ENCODE measurements at regions not wholly inside any gene's neighbourhood (a gene's known extent, or its start where the extent isn't known, plus 50 kb on each side); places are given as distances from the start of the nearest gene placed in this dataset.

- DNase-seq (ENCODE audit: low read depth) = no peak
- TF ChIP-seq CTCF (IDR thresholded peaks at IDR 0.05; ENCODE audit: insufficient read depth, low read depth, low read length) = no peak
Measured at GRCh38 chr5:67575087-67575486, 378.5 kb upstream of the CD180 start.

GRCh38 chr5:67561151-67561932 lies 364.7 kb upstream of the CD180 start:
- DNase-seq (ENCODE audit: low read depth) = no peak
- H3K4me3 ChIP-seq (ENCODE audit: low read depth, low read length) = no peak overlapping the region
- no peak for TF ChIP-seq CTCF (IDR thresholded peaks at IDR 0.05; ENCODE audit: insufficient read depth, low read depth, low read length)

More at GRCh38 chr5:67575087-67575486, 378.5 kb upstream of the CD180 start:
- no peak overlapping the region for H3K4me3 ChIP-seq (ENCODE audit: low read depth, low read length)

GRCh38 chr5:67552773-67553172 lies 356.2 kb upstream of the CD180 start:
- TF ChIP-seq CTCF (IDR thresholded peaks at IDR 0.05; ENCODE audit: insufficient read depth, low read depth, low read length) = no peak
- no peak for DNase-seq (ENCODE audit: low read depth)
- no peak overlapping the region for H3K4me3 ChIP-seq (ENCODE audit: low read depth, low read length)

- TF ChIP-seq CTCF (IDR thresholded peaks at IDR 0.05; ENCODE audit: insufficient read depth, low read depth, low read length) = no peak
- no peak for DNase-seq (ENCODE audit: low read depth)
- H3K4me3 ChIP-seq (ENCODE audit: low read depth, low read length) = no peak overlapping the region
Measured at GRCh38 chr5:67549947-67550346, 353.3 kb upstream of the CD180 start.

- DNase-seq (ENCODE audit: low read depth) = no peak
- TF ChIP-seq CTCF (IDR thresholded peaks at IDR 0.05; ENCODE audit: insufficient read depth, low read depth, low read length) = no peak
- H3K4me3 ChIP-seq (ENCODE audit: low read depth, low read length) = no peak overlapping the region
Measured at GRCh38 chr5:67549296-67549618, 352.7 kb upstream of the CD180 start.

- DNase-seq (ENCODE audit: low read depth) = no peak
- H3K4me3 ChIP-seq (ENCODE audit: low read depth, low read length) = no peak overlapping the region
- no peak for TF ChIP-seq CTCF (IDR thresholded peaks at IDR 0.05; ENCODE audit: insufficient read depth, low read depth, low read length)
Measured at GRCh38 chr5:67548520-67549295, 352.1 kb upstream of the CD180 start.
